Esophagus muscularis mucosa (tissue), 4 donors: ENCODE measurements at regions not wholly inside any gene's neighbourhood (a gene's known extent, or its start where the extent isn't known, plus 50 kb on each side); places are given as distances from the start of the nearest gene placed in this dataset.
A peak's percentile ranks its signal among the peaks of the same experiment; 100 is the strongest.

ENCODE experiments used
- EP300 ChIP-seq: sonication (generic); formaldehyde crosslinking; IDR thresholded peaks from one replicate; pipeline ENCODE4 v1.6.1; 2017; ENCODE audit warnings: antibody characterized with exemption
- POLR2A ChIP-seq: fragments of 450-650 bp; IDR thresholded peaks from one replicate; pipeline ENCODE4 v1.6.1; 2017; ENCODE audit warnings: antibody characterized with exemption, moderate library complexity, mild to moderate bottlenecking, low read depth
- POLR2AphosphoS5 ChIP-seq, 2 donors: sonication (generic); formaldehyde crosslinking; IDR thresholded peaks; one replicate each; pipeline ENCODE4 v1.6.1; 2017; ENCODE audit warnings: antibody characterized with exemption in 2 of 2
- TF ChIP-seq, protein P1 (sequence below), 3 experiments: fragments of 200-600 bp in 2 of 3; fragments of 450-650 bp in 1 of 3; sonication (generic) in 2 of 3; IDR thresholded peaks; one replicate each; pipeline ENCODE4 v1.5.1; 2017 to 2019; ENCODE audit warnings: antibody characterized with exemption in 3 of 3, mild to moderate bottlenecking in 2 of 3, moderate library complexity in 1 of 3

DNA sequence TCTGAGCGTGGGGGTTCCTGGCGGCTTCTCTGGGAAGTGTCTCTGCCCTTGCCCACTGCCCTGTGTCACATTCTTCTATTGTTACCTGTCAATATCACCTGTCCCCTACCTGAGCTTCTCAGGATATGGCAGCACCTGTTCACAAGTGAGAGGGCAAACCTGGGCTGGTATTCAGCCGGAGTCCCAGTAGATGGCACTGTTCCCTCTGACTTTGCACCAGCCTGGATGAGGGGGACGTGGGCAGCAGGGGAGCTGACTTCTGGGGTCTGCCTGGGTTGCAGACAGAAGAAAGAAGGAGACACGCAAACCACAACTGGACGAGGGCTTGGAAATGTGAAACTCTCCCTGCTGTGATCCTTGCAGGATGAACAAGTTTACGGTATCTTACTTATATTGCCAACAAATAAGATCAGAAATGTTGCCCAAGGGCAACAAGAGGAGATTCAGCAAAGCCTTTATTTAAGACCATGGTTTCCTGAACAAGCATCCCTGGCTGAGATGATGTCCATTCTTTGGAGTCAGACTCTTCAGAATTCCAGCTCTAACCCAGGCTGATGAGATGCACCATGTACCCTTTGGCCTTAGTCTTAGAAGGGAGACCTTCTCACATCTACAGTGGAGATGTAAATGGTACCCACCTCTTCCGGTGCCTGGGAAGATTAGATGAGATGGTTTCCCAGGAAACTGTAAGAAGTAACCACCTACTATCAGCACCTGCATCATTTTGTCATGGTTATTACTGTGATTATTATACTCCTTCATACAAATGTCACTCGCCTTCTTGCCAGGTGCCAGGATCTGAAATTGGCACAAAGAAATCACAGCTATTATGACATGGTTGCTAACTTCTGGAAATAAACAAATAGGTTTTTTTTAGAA lies 400.0 kb upstream of the CDH4 start:
- TF ChIP-seq, protein P1, sequence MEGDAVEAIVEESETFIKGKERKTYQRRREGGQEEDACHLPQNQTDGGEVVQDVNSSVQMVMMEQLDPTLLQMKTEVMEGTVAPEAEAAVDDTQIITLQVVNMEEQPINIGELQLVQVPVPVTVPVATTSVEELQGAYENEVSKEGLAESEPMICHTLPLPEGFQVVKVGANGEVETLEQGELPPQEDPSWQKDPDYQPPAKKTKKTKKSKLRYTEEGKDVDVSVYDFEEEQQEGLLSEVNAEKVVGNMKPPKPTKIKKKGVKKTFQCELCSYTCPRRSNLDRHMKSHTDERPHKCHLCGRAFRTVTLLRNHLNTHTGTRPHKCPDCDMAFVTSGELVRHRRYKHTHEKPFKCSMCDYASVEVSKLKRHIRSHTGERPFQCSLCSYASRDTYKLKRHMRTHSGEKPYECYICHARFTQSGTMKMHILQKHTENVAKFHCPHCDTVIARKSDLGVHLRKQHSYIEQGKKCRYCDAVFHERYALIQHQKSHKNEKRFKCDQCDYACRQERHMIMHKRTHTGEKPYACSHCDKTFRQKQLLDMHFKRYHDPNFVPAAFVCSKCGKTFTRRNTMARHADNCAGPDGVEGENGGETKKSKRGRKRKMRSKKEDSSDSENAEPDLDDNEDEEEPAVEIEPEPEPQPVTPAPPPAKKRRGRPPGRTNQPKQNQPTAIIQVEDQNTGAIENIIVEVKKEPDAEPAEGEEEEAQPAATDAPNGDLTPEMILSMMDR (IDR thresholded peaks at IDR 0.05) = peak; percentile 22 to 38 (median 34)
- TF ChIP-seq EP300 = no peak
- no peak for TF ChIP-seq POLR2A
- no peak for TF ChIP-seq POLR2AphosphoS5 (IDR thresholded peaks at IDR 0.05)
